GM21717 (cell line): ENCODE measurements at regions not wholly inside any gene's neighbourhood (a gene's known extent, or its start where the extent isn't known, plus 50 kb on each side); places are given as distances from the start of the nearest gene placed in this dataset.

Source experiments
- ATAC-seq: cut with Tn5 transposase; IDR thresholded peaks from one replicate; pipeline ENCODE4 v1.9.1; 2021; ENCODE audit warnings: mild to moderate bottlenecking, moderate library complexity; ENCODE audit not compliant: unreplicated experiment

DNA sequence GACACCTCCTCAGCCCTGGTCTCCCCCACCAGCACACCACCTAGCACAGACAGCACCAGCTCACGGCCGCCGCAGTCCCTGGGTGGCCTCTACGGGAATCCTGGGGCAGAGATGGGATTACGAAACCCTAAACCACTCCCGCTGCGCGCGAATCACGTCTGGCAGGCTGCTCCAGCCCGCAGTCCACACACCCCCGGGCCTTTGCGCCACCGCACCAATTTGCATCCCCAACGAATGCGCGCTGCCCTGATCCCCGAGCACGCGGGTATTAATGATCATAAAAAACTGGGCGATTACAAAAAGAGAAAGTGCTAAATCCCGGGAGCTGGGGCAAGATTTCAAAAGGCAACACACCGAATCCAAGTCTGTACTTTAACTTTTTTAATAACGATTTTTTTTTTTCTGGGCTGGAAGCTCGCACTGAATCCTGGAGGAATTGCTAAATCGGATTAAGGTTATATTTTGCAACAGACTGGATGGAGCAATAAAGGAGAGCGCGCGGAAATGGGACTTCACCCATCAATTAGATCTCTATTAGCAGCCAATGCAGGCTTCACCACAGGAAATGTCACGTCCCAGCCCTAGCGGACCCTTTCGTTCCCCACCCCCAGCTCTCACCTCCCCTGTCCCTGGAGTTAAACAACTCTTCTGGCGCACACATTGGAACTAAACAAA lies 69.8 kb upstream of the TMEM33 start:
- no peak for ATAC-seq

DNA sequence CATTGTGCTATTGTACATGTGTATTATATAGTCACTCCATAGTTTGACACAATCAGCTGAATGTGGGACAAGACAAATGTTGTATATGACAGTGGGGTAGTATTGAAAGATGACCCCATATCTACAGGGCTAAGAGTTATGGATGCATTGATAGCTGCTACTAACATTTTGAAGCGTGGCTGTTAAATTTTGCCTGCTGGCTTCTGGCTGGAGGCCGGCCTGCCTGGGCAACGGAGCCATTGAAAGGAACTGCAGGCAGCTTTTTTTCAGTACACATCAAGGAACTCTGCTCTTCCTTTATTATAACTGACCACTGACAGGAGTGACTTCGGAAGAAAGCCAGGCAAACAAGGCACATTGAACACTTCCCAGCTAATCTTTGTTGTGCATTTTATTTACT lies 76.1 kb upstream of the TMEM33 start:
- ATAC-seq: no peak

DNA sequence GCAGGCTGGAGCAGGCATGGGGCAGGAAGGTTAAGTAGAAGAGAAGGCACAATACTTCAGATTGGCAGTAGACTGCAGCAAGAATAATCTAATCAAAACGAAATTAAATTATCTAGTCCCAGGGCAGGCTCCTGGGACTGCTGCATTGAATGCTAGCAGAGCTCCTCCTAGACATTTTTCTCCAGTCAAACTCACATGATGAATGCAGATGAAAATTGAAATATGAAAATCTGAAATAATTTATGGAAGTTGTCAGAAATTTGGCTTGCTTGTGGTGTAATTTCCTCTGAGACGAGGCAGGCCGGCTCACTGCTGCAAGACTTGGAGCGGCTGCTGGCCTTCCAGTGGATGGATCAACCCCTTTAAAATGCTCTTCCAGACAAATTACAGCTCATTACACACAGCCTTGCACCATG lies 78.0 kb upstream of the TMEM33 start:
- ATAC-seq: no peak

- no peak for ATAC-seq
Measured at GRCh38 chr4:41856797-41857196, 78.4 kb upstream of the TMEM33 start.

- no peak for ATAC-seq
Measured at GRCh38 chr4:41853973-41854372, 81.3 kb upstream of the TMEM33 start.

DNA sequence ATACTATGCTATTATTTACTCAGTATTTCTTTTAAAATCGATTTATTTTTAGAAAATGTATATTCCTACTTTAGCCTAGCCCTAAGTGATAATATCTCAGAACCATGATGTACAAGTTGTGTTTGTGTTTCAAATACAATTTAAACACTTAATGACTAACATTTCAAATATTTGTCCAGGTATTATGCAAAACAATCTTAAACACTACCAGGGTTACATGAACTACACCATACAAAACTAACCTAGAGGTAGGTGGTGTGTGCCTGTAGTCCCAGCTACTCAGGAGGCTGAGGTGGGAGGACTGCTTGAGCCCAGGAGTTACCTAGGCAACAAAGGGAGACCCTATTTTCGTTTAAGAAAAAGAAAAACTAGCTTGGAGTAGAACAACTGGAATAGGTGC lies 83.0 kb upstream of the TMEM33 start:
- no peak for ATAC-seq

DNA sequence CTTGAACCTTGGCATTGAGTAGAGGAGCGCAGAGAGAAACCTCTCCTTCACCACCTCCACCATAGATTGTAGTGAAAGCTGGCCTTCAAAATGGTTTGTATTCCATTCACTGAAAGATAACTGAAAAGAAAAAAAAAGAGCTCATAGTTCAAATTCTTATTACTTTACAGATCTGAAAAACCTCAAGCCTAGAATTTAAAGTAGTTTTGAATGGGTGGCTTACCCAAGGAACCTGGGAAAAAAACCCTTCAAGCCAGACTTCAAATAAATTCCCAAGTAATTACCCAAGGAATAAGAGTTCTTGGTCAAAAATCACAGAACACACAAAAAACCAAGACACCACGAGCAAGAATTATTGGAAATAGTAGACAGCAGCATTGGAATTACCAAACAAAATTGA lies 83.6 kb upstream of the TMEM33 start:
- no peak for ATAC-seq

DNA sequence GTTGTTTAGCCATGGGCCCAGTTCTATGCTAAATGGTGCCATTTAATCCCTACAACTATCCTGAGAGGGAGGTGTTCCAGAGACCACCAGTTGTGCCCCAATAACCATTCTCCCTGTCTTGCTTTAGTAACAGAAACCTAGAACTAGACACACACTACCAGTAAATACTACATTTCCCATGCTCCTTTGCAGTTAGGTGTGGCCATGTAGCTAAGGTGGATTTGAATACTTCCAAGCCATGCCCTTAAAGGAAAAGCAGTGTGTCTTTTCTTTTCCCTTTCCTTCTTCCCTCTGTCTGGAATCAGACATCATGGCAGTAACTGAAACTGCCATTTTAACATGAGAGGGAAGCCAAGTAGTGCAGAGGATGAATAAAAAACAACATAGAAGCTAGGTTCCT lies 90.9 kb upstream of the TMEM33 start:
- ATAC-seq: no peak

DNA sequence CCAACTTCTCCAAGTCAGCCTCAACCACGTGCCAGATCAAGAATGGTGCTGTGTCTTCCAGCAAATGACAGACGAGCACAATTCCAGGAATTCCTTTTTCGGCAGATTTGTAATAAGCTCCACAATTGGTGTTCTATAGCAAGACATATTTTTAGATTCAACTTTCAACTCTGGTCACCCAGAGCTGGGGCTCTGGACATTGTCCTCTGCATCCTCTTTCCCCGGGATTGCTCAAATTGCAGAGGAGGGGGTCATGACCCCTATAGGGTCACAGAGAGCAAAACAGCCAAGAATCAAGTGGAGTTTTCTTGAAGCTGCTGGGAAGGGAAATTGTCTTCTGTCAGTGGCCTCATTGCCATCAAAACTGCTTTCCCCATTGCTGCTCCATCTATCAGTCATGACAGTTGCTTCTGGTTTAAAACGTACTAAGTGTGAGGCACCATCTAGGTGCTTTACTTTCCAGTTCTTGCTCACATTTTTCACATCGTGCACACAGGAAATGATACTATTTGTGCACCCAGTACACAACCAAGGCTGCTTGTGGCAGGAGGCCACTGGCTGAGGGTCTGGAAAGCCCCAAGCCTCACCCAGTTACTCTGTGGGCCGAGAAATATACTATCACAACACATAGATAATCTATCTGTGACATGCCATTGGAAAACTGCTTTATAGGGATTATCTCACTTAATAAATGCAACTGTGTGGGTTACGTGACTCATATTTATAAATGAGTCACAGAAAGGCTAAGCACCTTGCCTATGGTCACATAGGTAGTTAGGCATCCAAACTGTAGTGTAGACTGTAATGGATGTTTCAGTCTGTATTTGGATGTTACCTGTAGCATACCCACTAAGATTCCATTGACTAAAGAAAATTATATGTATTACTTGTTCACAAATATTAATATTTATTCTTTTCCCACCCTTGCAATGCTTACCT lies 91.7 kb upstream of the PHOX2B start:
- ATAC-seq: peak; percentile 86

GRCh38 chr4:41838590-41838989 lies 90.1 kb upstream of the PHOX2B start:
- ATAC-seq: no peak

DNA sequence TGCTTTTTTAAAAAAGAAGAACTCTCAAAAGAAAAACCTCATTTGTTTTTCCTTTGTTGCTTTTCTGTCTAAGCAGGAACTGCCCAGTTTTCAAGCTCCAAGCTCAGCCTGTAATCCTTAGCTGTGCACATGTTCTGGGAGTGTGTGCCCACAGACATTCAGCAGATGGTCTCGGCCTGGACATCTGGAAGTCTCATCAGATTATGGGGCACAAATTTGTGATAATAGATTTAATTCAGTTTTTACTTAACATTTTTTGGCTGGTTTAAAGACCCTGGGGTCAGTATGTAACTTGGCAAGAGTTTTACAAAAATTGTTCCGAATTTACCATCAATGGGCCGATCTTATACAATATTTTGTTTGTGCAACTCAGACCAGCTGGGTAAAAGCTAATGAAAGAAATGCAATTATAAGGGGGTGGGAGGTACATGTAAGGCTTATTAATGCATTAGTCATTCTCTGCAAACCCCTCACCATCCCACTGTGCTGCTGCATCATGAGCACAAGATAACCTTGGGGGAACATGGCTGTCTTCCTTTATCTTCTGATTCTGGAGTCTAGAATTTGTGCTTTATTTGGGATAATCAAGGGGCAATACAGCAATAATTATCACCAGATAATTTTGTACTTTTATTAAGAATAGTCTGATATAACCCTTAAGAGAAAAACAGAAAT lies 86.9 kb upstream of the PHOX2B start:
- ATAC-seq: no peak

DNA sequence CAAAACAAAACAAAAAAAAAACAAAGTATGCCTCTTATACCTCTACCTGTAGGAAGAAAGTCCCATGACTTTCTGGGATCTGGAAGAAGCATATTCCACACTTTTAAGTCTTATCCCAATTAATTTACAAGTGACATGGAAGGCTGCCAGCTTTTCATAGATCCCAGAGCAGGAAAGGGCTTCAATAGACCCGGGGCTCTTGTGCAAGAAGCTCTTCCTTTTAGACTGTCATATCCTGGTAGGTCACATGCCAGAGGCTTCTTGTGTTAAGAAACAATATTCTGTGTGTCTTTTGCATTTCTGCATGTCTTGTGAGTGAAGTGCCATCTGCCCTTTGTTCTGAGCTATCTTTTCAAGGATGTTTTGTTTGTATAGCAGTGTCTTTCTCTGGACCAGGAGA lies 84.4 kb upstream of the PHOX2B start:
- no peak for ATAC-seq

DNA sequence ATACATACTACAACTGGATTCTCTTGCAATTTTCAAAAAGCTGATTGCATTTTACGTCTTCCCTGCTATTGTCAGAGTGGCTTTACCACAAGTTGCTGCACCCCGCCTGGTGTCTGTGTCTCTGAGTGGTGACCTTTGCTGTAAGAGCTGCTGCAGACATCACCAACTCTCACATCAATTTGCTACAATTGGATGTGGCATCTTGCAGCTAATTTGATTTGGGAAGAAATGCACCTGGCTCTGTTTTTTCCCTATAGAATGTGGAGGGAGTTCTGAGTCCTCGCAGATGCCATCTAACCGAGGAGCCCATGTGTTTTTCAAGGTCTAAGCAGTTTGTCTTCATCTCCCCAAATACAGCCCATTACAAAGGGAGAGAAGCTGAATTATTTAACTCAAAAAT lies 73.8 kb upstream of the PHOX2B start:
- ATAC-seq: no peak

DNA sequence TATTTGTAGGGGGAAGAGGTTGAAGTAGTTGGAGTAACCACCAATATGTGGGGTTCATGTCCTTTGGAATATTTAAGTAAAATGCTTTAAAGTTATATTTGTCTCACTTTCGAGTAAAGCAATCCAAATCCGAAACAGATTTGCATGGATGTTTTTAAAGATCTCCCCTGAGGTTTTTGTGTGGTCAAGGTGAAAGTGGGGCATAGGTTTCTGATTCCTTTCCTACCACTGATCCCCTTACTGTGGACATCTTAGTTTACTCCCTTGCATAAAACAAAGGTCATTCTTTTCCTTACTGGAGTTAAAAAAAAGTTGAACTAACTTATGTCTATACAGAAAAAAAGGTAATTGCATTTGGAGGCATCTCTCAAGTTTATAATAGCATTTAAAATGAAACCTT lies 71.9 kb upstream of the PHOX2B start:
- ATAC-seq: peak; percentile 55

DNA sequence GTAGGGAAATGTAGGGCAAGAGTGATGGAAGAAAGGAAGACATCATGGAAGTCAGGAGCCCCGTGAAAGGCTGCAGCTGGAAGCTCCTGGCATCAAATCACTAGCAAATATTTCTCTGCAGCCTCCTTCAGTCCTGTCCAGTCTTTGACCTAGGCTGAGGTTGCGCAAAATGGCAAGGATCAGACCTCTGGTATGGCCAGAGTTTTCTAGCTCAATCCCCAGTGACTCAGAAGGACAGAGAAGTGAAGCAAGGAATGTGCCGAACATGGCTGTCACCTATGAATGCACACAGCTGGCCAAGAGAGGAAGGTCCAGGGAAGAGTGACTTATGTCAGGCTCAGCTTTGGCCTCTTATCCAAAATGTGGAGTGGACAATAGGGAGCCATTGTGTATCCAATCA lies 71.1 kb upstream of the PHOX2B start:
- no peak for ATAC-seq

- no peak for ATAC-seq
Measured at GRCh38 chr4:41815473-41815872, 66.9 kb upstream of the PHOX2B start.

- ATAC-seq: no peak
Measured at GRCh38 chr4:41814565-41814964, 66.0 kb upstream of the PHOX2B start.

DNA sequence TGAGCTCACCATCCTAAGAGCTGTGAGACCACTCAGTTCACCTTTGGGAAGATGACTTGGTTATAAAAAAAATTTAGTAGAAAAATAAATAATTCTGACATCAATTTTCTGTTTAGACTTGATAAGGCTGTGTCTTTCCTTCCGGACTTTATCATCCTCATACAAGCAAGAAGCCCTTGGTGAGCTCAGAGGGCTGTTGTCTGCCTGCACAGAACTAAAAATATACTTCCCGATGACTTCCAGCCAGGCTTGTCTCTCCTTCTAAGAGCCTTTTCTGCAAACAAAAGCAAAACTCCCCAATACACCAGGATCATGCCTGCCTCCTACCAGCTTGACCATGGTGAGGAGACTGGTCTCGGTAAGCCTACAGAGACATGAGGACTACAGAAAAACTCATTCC lies 58.3 kb upstream of the PHOX2B start:
- ATAC-seq: no peak

DNA sequence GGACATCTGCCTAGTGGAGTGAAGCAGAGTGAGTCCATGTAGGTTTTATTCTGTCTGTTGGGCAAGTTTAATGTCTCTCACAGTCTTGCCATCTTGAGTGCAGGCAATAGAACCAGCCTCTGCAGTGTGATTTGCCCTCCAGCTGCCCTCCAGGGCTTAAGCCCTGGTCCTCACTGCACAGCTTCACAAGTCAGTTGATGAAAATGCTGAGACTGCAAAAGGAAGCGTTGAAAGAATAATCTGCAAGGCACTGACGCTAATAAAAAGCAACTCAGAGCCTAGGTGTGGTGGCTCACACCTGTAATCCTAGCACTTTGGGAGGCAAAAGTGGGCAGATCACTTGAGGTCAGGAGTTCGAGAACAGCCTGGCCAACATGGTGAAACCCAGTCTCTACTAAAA lies 54.1 kb upstream of the PHOX2B start:
- no peak for ATAC-seq

GRCh38 chr4:41799126-41799525 lies 50.6 kb upstream of the PHOX2B start:
- ATAC-seq: no peak
